K562 (cell line): ENCODE measurements at regions not wholly inside any gene's neighbourhood (a gene's known extent, or its start where the extent isn't known, plus 50 kb on each side); places are given as distances from the start of the nearest gene placed in this dataset.

Source experiments
- ATAC-seq: fragments of 200-7000 bp; cut with Tn5 transposase; 3 replicates; pipeline ENCODE4 v1.9.1; 2020; ENCODE audit warnings: moderate library complexity
- BruUV-seq: library from RNA; stranded (reverse); fragments of 400-500 nt; replicated peaks from 2 replicates; lab custom pipeline; 2021; lab: Mats Ljungman, UMichigan
- CTCF ChIA-PET: fragments of 300-600 bp; formaldehyde crosslinking; extraction: SDS; loops from one replicate; lab custom pipeline; 2021; ENCODE audit warnings: low intra/inter-chr PET ratio; lab: Yijun Ruan, JAX
- POLR2A ChIA-PET: fragments of 300-600, 350-650 bp; sonication (Branson Sonifier 250); formaldehyde crosslinking; extraction: SDS; loops from one replicate; lab custom pipeline; 2021; ENCODE audit warnings: antibody characterized with exemption, inconsistent platforms; lab: Yijun Ruan, JAX
- DNase-seq, 4 experiments: peaks; one replicate each; pipeline versions ENCODE4 v3.0.0 to v3.0.0-alpha.2; 2011 to 2018; ENCODE audit warnings: low spot score in 3 of 4, mixed read lengths in 3 of 4; ENCODE audit errors: extremely low read depth in 1 of 4
- FAIRE-seq: peaks from 2 replicates; lab custom pipeline; 2011; peaks lifted over from hg19 to GRCh38; lab: Jason Lieb, UNC
- H2AFZ ChIP-seq: 2 replicates; pipeline ENCODE4 v1.6.0; 2011; ENCODE audit warnings: low read depth, low read length, control low read depth, inconsistent platforms
- H3K27ac ChIP-seq: fragments of 200-600 bp; 3 replicates; pipeline ENCODE4 v1.8.0; 2011; ENCODE audit warnings: low read depth, mild to moderate bottlenecking, control low read depth, inconsistent platforms, low read length, moderate library complexity, mixed read lengths; ENCODE audit errors: extremely low read depth
- H3K27me3 ChIP-seq, 2 experiments: fragments of 300-600 bp in 1 of 2; 2 replicates in 1 of 2; 3 replicates in 1 of 2; pipeline versions ENCODE4 v1.6.0 to v1.8.0; 2011; ENCODE audit warnings: inconsistent platforms in 2 of 2, low read length in 2 of 2, mild to moderate bottlenecking in 1 of 2, mixed read lengths in 1 of 2, moderate library complexity in 1 of 2; ENCODE audit not compliant: control insufficient read depth in 2 of 2, insufficient read depth in 2 of 2
- H3K36me3 ChIP-seq: fragments of 300-600 bp; 3 replicates; pipeline ENCODE4 v1.8.0; 2011; ENCODE audit warnings: mild to moderate bottlenecking, low read length, inconsistent platforms; ENCODE audit not compliant: control insufficient read depth, insufficient read depth
- H3K4me1 ChIP-seq, 2 experiments: fragments of 200-600 bp in 1 of 2; replicated peaks in 1 of 2; 2 replicates in 1 of 2; 3 replicates in 1 of 2; pipeline versions ENCODE4 v1.5.1 to v1.8.0; 2011; ENCODE audit warnings: inconsistent platforms in 2 of 2, low read length in 2 of 2, mild to moderate bottlenecking in 1 of 2, mixed read lengths in 1 of 2, moderate library complexity in 1 of 2; ENCODE audit not compliant: control insufficient read depth in 2 of 2, insufficient read depth in 2 of 2
- H3K4me2 ChIP-seq: 2 replicates; pipeline ENCODE4 v1.6.1; 2011; ENCODE audit warnings: low read length, control low read depth, inconsistent platforms, mixed read lengths; ENCODE audit not compliant: insufficient read depth
- H3K4me3 ChIP-seq: fragments of 200-600 bp; sonication (generic), shearing (Covaris generic); 2 replicates; pipeline ENCODE4 v1.5.1; 2016; ENCODE audit warnings: control low read depth, inconsistent platforms
- H3K79me2 ChIP-seq: fragments of 200-600 bp; 3 replicates; pipeline ENCODE4 v1.8.0; 2011; ENCODE audit warnings: low read length, inconsistent platforms; ENCODE audit not compliant: control insufficient read depth, insufficient read depth
- H3K9ac ChIP-seq, 2 experiments: 2 replicates each; pipeline versions ENCODE4 v1.6.0 to v1.6.1; 2011; ENCODE audit warnings: low read depth in 2 of 2, low read length in 2 of 2, control low read depth in 1 of 2, inconsistent platforms in 1 of 2, mild to moderate bottlenecking in 1 of 2, mixed read lengths in 1 of 2; ENCODE audit not compliant: insufficient read depth in 1 of 2
- H3K9me1 ChIP-seq: one replicate; pipeline ENCODE4 v1.6.0; 2011; ENCODE audit warnings: inconsistent platforms, mild to moderate bottlenecking, low read length, moderate library complexity; ENCODE audit not compliant: control insufficient read depth, insufficient read depth
- H3K9me3 ChIP-seq: replicated peaks from 2 replicates; pipeline ENCODE4 v1.5.1; 2011; ENCODE audit warnings: low read depth, low read length, inconsistent platforms; ENCODE audit not compliant: control insufficient read depth, insufficient read depth
- H4K20me1 ChIP-seq: replicated peaks from 2 replicates; pipeline ENCODE4 v1.6.1; 2011; ENCODE audit warnings: low read length, inconsistent platforms, mixed read lengths; ENCODE audit not compliant: control insufficient read depth, insufficient read depth
- FOXA3 ChIP-seq, 2 experiments: fragments of 450-650 bp in 1 of 2; sonication (generic) in 1 of 2; formaldehyde crosslinking; IDR thresholded peaks in 1 of 2; conservative IDR thresholded peaks in 1 of 2; 2 replicates each; pipeline versions ENCODE4 v1.4.0 to v1.8.0; 2020 to 2022; ENCODE audit warnings: mild to moderate bottlenecking in 2 of 2, missing genetic modification reagents in 1 of 2
- FOXP1 ChIP-seq: sonication (generic); formaldehyde crosslinking; IDR thresholded peaks from 2 replicates; pipeline ENCODE4 v1.8.0; 2022; ENCODE audit warnings: mild to moderate bottlenecking, missing genetic modification reagents
- NUFIP1 ChIP-seq: fragments of 450-650 bp; IDR thresholded peaks from 2 replicates; pipeline ENCODE4 v1.6.1; 2018; ENCODE audit not compliant: partially characterized antibody
- POU5F1 ChIP-seq: fragments of 150-350 bp; IDR thresholded peaks from 2 replicates; pipeline ENCODE4 v1.6.1; 2014; ENCODE audit warnings: borderline replicate concordance, low read length, low read depth, mild to moderate bottlenecking; ENCODE audit not compliant: partially characterized antibody
- RB1 ChIP-seq: fragments of 450-650 bp; IDR thresholded peaks from 2 replicates; pipeline ENCODE4 v1.6.1; 2017; ENCODE audit warnings: low read depth, mild to moderate bottlenecking
- SP2 ChIP-seq: IDR thresholded peaks from 2 replicates; pipeline ENCODE4 v1.6.1; 2011; ENCODE audit warnings: mild to moderate bottlenecking, low read depth, low read length, moderate library complexity; ENCODE audit not compliant: poor library complexity, severe bottlenecking; ENCODE audit errors: extremely low read depth
- SRSF7 ChIP-seq: fragments of 200-400 bp; formaldehyde crosslinking; optimal IDR thresholded peaks from 2 replicates; pipeline ENCODE3; 2017; ENCODE audit warnings: mild to moderate bottlenecking, low read depth, low read length
- TEAD2 ChIP-seq: fragments of 450-650 bp; IDR thresholded peaks from 2 replicates; pipeline ENCODE4 v1.6.1; 2016; ENCODE audit warnings: missing genetic modification characterization, control low read depth, missing compliant biosample characterization
- ZNF785 ChIP-seq: fragments of 250-450 bp; sonication (Bioruptor Pico); IDR thresholded peaks from 2 replicates; pipeline ENCODE4 v1.4.0; 2020; ENCODE audit warnings: mild to moderate bottlenecking
- WGBS: fragments of 100-300 bp; shearing (Covaris generic); methylation state at CpG from one replicate; pipeline ENCODE4 v1.1.6; 2016; ENCODE audit warnings: low coverage, mixed read lengths; ENCODE audit not compliant: insufficient coverage; ENCODE audit errors: missing lambda C conversion rate; 5-methylcytosine and 5-hydroxymethylcytosine counted together
- in situ Hi-C: fragments of 300-500 bp; cut with MboI; formaldehyde crosslinking; loops from 4 replicates; pipeline ENCODE4 v1.15.0; 2018; ENCODE audit warnings: inconsistent platforms, mixed read lengths
- intact Hi-C: fragments of 100-400 bp; cut with micrococcal nuclease; formaldehyde crosslinking; loops from 2 replicates; pipeline ENCODE4 v1.14.2; 2022
- TF ChIP-seq, protein P1 (sequence below): fragments of 450-650 bp; conservative IDR thresholded peaks from 2 replicates; pipeline ENCODE4 v1.6.1; 2016; ENCODE audit warnings: missing genetic modification characterization, low read depth, mild to moderate bottlenecking, control low read depth, missing compliant biosample characterization
- TF ChIP-seq, protein P2 (sequence below): fragments of 250-450 bp; sonication (Bioruptor Pico); IDR thresholded peaks from 2 replicates; pipeline ENCODE4 v1.5.0; 2022; ENCODE audit warnings: mild to moderate bottlenecking
- TF ChIP-seq, protein P3 (sequence below): fragments of 450-650 bp; IDR thresholded peaks from 2 replicates; pipeline ENCODE4 v1.6.1; 2016; ENCODE audit warnings: borderline replicate concordance
- TF ChIP-seq, protein P4 (sequence below): fragments of 450-650 bp; IDR thresholded peaks from 2 replicates; pipeline ENCODE4 v1.6.1; 2016; ENCODE audit warnings: mild to moderate bottlenecking

DNA sequence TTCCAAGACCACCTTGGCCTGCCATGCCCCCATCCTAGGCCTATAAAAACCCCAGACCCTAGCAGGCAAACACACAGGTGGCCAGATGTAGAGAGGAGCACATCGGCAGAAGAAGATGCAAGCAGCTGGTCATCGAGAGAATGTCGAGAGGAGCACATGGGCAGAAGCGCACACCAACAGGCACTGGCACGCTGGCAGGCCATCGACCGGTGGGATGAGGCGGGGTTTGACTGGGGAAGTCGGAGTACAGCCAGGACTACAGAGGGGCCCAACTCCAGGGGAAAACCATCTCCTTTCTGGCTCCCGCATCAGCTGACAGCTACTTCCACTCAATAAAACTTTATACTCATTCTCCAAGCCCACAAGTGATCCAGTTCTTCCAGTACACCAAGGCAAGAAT lies 283.1 kb upstream of the RGMB start (continued):
- TF ChIP-seq, protein P1, sequence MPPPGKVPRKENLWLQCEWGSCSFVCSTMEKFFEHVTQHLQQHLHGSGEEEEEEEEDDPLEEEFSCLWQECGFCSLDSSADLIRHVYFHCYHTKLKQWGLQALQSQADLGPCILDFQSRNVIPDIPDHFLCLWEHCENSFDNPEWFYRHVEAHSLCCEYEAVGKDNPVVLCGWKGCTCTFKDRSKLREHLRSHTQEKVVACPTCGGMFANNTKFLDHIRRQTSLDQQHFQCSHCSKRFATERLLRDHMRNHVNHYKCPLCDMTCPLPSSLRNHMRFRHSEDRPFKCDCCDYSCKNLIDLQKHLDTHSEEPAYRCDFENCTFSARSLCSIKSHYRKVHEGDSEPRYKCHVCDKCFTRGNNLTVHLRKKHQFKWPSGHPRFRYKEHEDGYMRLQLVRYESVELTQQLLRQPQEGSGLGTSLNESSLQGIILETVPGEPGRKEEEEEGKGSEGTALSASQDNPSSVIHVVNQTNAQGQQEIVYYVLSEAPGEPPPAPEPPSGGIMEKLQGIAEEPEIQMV (tag), result no peak
- TF ChIP-seq TEAD2 (tag) (no peak), FOXP1 (CRISPR knock-in tag) (no peak)

DNA sequence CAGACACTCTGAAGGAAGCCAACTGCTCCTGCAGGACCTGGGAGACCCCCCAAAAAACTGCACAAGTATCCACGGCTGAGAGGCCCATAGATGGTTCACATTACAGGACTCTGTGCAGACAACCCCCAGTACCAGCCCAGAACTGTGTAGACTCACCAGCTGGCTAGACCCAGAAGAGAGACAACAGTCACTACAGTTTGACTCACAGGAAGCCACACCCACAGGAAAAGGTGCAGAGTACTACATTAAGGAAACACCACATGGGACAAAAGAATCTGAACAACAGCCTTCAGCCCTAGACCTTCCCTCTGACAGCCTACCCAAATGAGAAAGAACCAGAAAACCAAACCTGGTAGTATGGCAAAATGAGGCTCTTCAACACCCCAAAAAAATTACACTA lies 281.2 kb upstream of the RGMB start:
- BruUV-seq, result no TSS peak
- H2AFZ ChIP-seq, result no peak overlapping the region
- FAIRE-seq, result no peak
- TF ChIP-seq ZNF785 (CRISPR knock-in tag) (no peak), SRSF7 (no peak), RB1 (no peak), NUFIP1 (no peak), POU5F1 (no peak), SP2 (no peak), FOXA3 (CRISPR knock-in tag; conservative IDR thresholded peaks at IDR 0.05 in 1 of 2, IDR thresholded peaks at IDR 0.05 in 1 of 2) (no peak)
- TF ChIP-seq, protein P2, sequence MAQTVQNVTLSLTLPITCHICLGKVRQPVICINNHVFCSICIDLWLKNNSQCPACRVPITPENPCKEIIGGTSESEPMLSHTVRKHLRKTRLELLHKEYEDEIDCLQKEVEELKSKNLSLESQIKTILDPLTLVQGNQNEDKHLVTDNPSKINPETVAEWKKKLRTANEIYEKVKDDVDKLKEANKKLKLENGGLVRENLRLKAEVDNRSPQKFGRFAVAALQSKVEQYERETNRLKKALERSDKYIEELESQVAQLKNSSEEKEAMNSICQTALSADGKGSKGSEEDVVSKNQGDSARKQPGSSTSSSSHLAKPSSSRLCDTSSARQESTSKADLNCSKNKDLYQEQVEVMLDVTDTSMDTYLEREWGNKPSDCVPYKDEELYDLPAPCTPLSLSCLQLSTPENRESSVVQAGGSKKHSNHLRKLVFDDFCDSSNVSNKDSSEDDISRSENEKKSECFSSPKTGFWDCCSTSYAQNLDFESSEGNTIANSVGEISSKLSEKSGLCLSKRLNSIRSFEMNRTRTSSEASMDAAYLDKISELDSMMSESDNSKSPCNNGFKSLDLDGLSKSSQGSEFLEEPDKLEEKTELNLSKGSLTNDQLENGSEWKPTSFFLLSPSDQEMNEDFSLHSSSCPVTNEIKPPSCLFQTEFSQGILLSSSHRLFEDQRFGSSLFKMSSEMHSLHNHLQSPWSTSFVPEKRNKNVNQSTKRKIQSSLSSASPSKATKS (CRISPR knock-in tag), result no peak
- TF ChIP-seq, protein P3, sequence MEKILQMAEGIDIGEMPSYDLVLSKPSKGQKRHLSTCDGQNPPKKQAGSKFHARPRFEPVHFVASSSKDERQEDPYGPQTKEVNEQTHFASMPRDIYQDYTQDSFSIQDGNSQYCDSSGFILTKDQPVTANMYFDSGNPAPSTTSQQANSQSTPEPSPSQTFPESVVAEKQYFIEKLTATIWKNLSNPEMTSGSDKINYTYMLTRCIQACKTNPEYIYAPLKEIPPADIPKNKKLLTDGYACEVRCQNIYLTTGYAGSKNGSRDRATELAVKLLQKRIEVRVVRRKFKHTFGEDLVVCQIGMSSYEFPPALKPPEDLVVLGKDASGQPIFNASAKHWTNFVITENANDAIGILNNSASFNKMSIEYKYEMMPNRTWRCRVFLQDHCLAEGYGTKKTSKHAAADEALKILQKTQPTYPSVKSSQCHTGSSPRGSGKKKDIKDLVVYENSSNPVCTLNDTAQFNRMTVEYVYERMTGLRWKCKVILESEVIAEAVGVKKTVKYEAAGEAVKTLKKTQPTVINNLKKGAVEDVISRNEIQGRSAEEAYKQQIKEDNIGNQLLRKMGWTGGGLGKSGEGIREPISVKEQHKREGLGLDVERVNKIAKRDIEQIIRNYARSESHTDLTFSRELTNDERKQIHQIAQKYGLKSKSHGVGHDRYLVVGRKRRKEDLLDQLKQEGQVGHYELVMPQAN, result no peak
- TF ChIP-seq, protein P4, sequence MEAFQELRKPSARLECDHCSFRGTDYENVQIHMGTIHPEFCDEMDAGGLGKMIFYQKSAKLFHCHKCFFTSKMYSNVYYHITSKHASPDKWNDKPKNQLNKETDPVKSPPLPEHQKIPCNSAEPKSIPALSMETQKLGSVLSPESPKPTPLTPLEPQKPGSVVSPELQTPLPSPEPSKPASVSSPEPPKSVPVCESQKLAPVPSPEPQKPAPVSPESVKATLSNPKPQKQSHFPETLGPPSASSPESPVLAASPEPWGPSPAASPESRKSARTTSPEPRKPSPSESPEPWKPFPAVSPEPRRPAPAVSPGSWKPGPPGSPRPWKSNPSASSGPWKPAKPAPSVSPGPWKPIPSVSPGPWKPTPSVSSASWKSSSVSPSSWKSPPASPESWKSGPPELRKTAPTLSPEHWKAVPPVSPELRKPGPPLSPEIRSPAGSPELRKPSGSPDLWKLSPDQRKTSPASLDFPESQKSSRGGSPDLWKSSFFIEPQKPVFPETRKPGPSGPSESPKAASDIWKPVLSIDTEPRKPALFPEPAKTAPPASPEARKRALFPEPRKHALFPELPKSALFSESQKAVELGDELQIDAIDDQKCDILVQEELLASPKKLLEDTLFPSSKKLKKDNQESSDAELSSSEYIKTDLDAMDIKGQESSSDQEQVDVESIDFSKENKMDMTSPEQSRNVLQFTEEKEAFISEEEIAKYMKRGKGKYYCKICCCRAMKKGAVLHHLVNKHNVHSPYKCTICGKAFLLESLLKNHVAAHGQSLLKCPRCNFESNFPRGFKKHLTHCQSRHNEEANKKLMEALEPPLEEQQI, result no peak

More for the DNA sequence above, 281.2 kb upstream of the RGMB start:
- WGBS, result 0% methylated on average over 1 of the region's 1 CpG
- POLR2A ChIA-PET, result no interaction called here
- no peaks in the 10 kb centered on the region for H3K9me1 ChIP-seq
- ATAC-seq, result no peak
- no peaks in the 10 kb centered on the region for H4K20me1 ChIP-seq
- intact Hi-C loops, result no loop called here
- no peak overlapping the region for H3K27ac ChIP-seq
- no peaks in the 10 kb centered on the region for H3K36me3 ChIP-seq
- H3K9me3 ChIP-seq, result no peaks in the 10 kb centered on the region
- no peaks in the 10 kb centered on the region for H3K27me3 ChIP-seq
- no peak for DNase-seq
- no peak overlapping the region for H3K4me2 ChIP-seq
- CTCF ChIA-PET, result no interaction called here
- H3K4me3 ChIP-seq, result no peak overlapping the region
- in situ Hi-C loops, result no loop called here
- no peak overlapping the region for H3K9ac ChIP-seq
- no peaks in the 10 kb centered on the region for H3K79me2 ChIP-seq
- H3K4me1 ChIP-seq, result no peaks in the 10 kb centered on the region
